GM12878 (cell line): ENCODE measurements at regions not wholly inside any gene's neighbourhood (a gene's known extent, or its start where the extent isn't known, plus 50 kb on each side); places are given as distances from the start of the nearest gene placed in this dataset.

Experiments
- CEBPB ChIP-seq, 2 experiments: fragments of 150-350 bp in 1 of 2; IDR thresholded peaks; 2 replicates each; pipeline ENCODE4 v1.6.1; 2012 to 2014; ENCODE audit warnings: low read depth in 2 of 2, low read length in 2 of 2, borderline replicate concordance in 1 of 2, inconsistent platforms in 1 of 2
- ETV6 ChIP-seq, 2 experiments: fragments of 450-650 bp in 1 of 2; IDR thresholded peaks in 1 of 2; conservative IDR thresholded peaks in 1 of 2; 2 replicates each; pipeline ENCODE4 v1.6.1; 2014; ENCODE audit warnings: antibody characterized with exemption in 1 of 2, borderline replicate concordance in 1 of 2, low read depth in 1 of 2, mild to moderate bottlenecking in 1 of 2, moderate library complexity in 1 of 2
- EZH2 ChIP-seq: IDR thresholded peaks from 2 replicates; pipeline ENCODE4 v1.6.1; 2012; ENCODE audit warnings: low read depth, mild to moderate bottlenecking, control low read depth, inconsistent platforms, low read length, borderline replicate concordance; ENCODE audit not compliant: control insufficient read depth
- PAX5 ChIP-seq: IDR thresholded peaks from 2 replicates; pipeline ENCODE4 v1.6.1; 2011; ENCODE audit warnings: low read depth, low read length, borderline replicate concordance
- RAD21 ChIP-seq: IDR thresholded peaks from 2 replicates; pipeline ENCODE4 v1.6.1; 2011; ENCODE audit warnings: mild to moderate bottlenecking, low read depth, low read length, moderate library complexity; ENCODE audit not compliant: insufficient read depth
- SIN3A ChIP-seq: IDR thresholded peaks from 2 replicates; pipeline ENCODE4 v1.6.1; 2012; ENCODE audit warnings: low read depth, low read length, improper control_type of control experiment
- YBX1 ChIP-seq: fragments of 450-650 bp; IDR thresholded peaks from 2 replicates; pipeline ENCODE4 v1.6.1; 2016; ENCODE audit warnings: antibody characterized with exemption
- ZNF274 ChIP-seq: IDR thresholded peaks from one replicate; pipeline ENCODE4 v1.8.0; 2011; ENCODE audit not compliant: insufficient read length, insufficient read depth
- TF ChIP-seq, protein P1 (sequence below), 3 experiments: IDR thresholded peaks in 2 of 3; conservative IDR thresholded peaks in 1 of 3; 2 replicates each; pipeline ENCODE4 v1.5.1; 2011; ENCODE audit warnings: low read depth in 3 of 3, low read length in 3 of 3, mild to moderate bottlenecking in 3 of 3, control low read depth in 2 of 3, moderate library complexity in 2 of 3, inconsistent platforms in 1 of 3, mixed read lengths in 1 of 3; ENCODE audit not compliant: control insufficient read depth in 2 of 3, insufficient read depth in 1 of 3; ENCODE audit errors: extremely low read depth in 1 of 3
- TF ChIP-seq, protein P2 (sequence below): IDR thresholded peaks from 2 replicates; pipeline ENCODE4 v1.6.1; 2011; ENCODE audit warnings: borderline replicate concordance, low read depth, mild to moderate bottlenecking, moderate library complexity, mixed read lengths, low read length; ENCODE audit not compliant: insufficient read depth; ENCODE audit errors: extremely low read length
- TF ChIP-seq, protein P3 (sequence below): fragments of 450-650 bp; IDR thresholded peaks from 2 replicates; pipeline ENCODE4 v1.6.1; 2014; ENCODE audit warnings: mild to moderate bottlenecking
- TF ChIP-seq, protein P4 (sequence below): IDR thresholded peaks from 2 replicates; pipeline ENCODE4 v1.6.1; 2011; ENCODE audit warnings: mild to moderate bottlenecking, low read depth, low read length, moderate library complexity; ENCODE audit not compliant: insufficient replicate concordance

DNA sequence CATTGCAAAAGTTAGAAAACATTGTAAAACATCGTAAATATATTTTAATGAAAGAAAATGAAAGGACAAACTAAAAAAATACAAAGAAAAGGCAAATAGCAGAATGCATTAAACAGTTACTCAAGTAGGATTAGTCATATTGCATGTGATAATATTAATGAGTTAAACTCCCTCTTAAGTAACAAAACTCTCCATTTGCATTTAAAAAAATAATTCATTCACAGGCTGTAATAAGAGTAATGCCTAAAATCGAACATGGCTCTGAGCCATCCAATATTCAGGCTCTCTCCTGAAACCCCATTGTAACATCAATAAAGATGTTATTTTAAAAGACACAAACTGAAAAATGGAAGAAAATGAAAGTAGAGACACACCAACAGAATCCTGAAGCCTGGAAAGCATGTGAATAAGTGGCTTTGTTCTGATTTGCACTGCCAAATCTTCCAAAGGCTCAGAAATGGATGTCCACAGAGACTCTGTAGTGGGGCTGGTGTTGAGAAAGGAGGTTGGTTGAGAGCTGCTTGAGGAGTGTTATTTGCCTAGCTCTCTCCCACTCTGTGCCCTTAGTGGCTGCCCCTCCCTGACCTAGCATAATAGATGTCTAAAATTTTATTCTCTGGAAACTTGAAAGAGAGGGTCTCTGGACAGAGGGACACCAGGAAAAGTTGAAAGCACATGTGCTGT is 268.3 kb upstream of the MEOX2 start:
- TF ChIP-seq SIN3A = no peak
- TF ChIP-seq, protein P1, sequence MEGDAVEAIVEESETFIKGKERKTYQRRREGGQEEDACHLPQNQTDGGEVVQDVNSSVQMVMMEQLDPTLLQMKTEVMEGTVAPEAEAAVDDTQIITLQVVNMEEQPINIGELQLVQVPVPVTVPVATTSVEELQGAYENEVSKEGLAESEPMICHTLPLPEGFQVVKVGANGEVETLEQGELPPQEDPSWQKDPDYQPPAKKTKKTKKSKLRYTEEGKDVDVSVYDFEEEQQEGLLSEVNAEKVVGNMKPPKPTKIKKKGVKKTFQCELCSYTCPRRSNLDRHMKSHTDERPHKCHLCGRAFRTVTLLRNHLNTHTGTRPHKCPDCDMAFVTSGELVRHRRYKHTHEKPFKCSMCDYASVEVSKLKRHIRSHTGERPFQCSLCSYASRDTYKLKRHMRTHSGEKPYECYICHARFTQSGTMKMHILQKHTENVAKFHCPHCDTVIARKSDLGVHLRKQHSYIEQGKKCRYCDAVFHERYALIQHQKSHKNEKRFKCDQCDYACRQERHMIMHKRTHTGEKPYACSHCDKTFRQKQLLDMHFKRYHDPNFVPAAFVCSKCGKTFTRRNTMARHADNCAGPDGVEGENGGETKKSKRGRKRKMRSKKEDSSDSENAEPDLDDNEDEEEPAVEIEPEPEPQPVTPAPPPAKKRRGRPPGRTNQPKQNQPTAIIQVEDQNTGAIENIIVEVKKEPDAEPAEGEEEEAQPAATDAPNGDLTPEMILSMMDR (IDR thresholded peaks at IDR 0.05 in 2 of 3, conservative IDR thresholded peaks at IDR 0.05 in 1 of 3; ENCODE audit: control insufficient read depth in 2 of 3, extremely low read depth in 1 of 3, insufficient read depth in 1 of 3, low read depth in 3 of 3, low read length in 3 of 3) = no peak
- TF ChIP-seq, protein P2, sequence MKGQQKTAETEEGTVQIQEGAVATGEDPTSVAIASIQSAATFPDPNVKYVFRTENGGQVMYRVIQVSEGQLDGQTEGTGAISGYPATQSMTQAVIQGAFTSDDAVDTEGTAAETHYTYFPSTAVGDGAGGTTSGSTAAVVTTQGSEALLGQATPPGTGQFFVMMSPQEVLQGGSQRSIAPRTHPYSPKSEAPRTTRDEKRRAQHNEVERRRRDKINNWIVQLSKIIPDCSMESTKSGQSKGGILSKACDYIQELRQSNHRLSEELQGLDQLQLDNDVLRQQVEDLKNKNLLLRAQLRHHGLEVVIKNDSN = no peak
- no peak for TF ChIP-seq RAD21
- TF ChIP-seq, protein P3, sequence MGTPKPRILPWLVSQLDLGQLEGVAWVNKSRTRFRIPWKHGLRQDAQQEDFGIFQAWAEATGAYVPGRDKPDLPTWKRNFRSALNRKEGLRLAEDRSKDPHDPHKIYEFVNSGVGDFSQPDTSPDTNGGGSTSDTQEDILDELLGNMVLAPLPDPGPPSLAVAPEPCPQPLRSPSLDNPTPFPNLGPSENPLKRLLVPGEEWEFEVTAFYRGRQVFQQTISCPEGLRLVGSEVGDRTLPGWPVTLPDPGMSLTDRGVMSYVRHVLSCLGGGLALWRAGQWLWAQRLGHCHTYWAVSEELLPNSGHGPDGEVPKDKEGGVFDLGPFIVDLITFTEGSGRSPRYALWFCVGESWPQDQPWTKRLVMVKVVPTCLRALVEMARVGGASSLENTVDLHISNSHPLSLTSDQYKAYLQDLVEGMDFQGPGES = no peak
- TF ChIP-seq, protein P4, sequence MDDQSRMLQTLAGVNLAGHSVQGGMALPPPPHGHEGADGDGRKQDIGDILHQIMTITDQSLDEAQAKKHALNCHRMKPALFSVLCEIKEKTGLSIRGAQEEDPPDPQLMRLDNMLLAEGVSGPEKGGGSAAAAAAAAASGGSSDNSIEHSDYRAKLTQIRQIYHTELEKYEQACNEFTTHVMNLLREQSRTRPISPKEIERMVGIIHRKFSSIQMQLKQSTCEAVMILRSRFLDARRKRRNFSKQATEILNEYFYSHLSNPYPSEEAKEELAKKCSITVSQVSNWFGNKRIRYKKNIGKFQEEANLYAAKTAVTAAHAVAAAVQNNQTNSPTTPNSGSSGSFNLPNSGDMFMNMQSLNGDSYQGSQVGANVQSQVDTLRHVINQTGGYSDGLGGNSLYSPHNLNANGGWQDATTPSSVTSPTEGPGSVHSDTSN = no peak
- no peak for TF ChIP-seq EZH2
- no peak for TF ChIP-seq ETV6 (conservative IDR thresholded peaks at IDR 0.05 in 1 of 2, IDR thresholded peaks at IDR 0.05 in 1 of 2; ENCODE audit: borderline replicate concordance in 1 of 2, low read depth in 1 of 2)
- TF ChIP-seq PAX5 = no peak
- TF ChIP-seq YBX1 = no peak
- no peak for TF ChIP-seq ZNF274
- TF ChIP-seq CEBPB (IDR thresholded peaks at IDR 0.05; ENCODE audit: borderline replicate concordance in 1 of 2, low read depth in 2 of 2, low read length in 2 of 2) = no peak
